Ishikawa (cell line): ENCODE measurements at regions not wholly inside any gene's neighbourhood (a gene's known extent, or its start where the extent isn't known, plus 50 kb on each side); places are given as distances from the start of the nearest gene placed in this dataset.

ENCODE experiments used
- RAD21 ChIP-seq: IDR thresholded peaks from 2 replicates; pipeline ENCODE4 v1.6.1; 2012; ENCODE audit warnings: low read depth
- YY1 ChIP-seq: IDR thresholded peaks from 2 replicates; pipeline ENCODE4 v1.6.1; 2012; ENCODE audit warnings: low read depth

- no peak for TF ChIP-seq YY1
- no peak for TF ChIP-seq RAD21
Observed at GRCh38 chr10:124160943-124161582, 67.7 kb upstream of the CHST15 start.
